ENCODE measurements at regions not wholly inside any gene's neighbourhood (a gene's known extent, or its start where the extent isn't known, plus 50 kb on each side); places are given as distances from the start of the nearest gene placed in this dataset.
A peak's percentile ranks its signal among the peaks of the same experiment; 100 is the strongest.

- no CpG with 5 or more reads among the region's 2 CpGs for WGBS (ENCODE audit: insufficient coverage)
- Histone ChIP-seq H3K4me1 (ENCODE audit: control insufficient read depth in 1 of 2, insufficient read depth in 2 of 2, low read length in 2 of 2) (peaks cover 27 to 36% of the 10 kb centered on the region in 2 donors), H3K4me3 (replicated peaks in 1 of 3; ENCODE audit: low read depth in 2 of 3, low read length in 3 of 3) (no peak overlapping the region), H4K20me1 (ENCODE audit: insufficient read depth, low read length) (no peaks in the 10 kb centered on the region), H3K27ac (ENCODE audit: low read depth in 1 of 2, low read length in 2 of 2) (no peak overlapping the region), H3K4me2 (replicated peaks; ENCODE audit: extremely low read depth, low read length, poor library complexity, severe bottlenecking) (no peak overlapping the region), H3K9me3 (replicated peaks in 1 of 2; ENCODE audit: control insufficient read depth in 1 of 2, insufficient read depth in 1 of 2, low read length in 2 of 2) (no peaks in the 10 kb centered on the region), H3K36me3 (replicated peaks in 1 of 2; ENCODE audit: control insufficient read depth in 1 of 2, insufficient read depth in 2 of 2, low read length in 2 of 2) (no peaks in the 10 kb centered on the region), H3K79me2 (ENCODE audit: insufficient read depth, low read length) (no peaks in the 10 kb centered on the region), H2AFZ (ENCODE audit: insufficient read depth, low read depth, low read length, poor library complexity, severe bottlenecking) (no peak overlapping the region), H3K27me3 (ENCODE audit: control insufficient read depth in 2 of 2, insufficient read depth in 2 of 2, low read length in 2 of 2) (no peaks in the 10 kb centered on the region), H3K9ac (ENCODE audit: insufficient read depth, low read length, poor library complexity, severe bottlenecking) (no peak overlapping the region)
- DNase-seq = no peak
- no peaks in the 10 kb centered on the region for H3K36me3 Mint-ChIP-seq
- TF ChIP-seq CTCF (IDR thresholded peaks at IDR 0.05) = no peak
- H3K27me3 Mint-ChIP-seq (ENCODE audit: low read depth in 3 of 3) = peaks cover 2 to 14% (median 6%) of the 10 kb centered on the region in 3 donors
- no peak overlapping the region for H3K4me3 Mint-ChIP-seq
- H3K4me1 Mint-ChIP-seq = peaks cover 48% of the 10 kb centered on the region
- intact Hi-C loops (cut with micrococcal nuclease) = no loop called here
- H3K27ac Mint-ChIP-seq = no peak overlapping the region
- peaks cover 0 to 3% (median 0%) of the 10 kb centered on the region in 7 donors for H3K9me3 Mint-ChIP-seq
These were observed 145.6 kb upstream of the THBS1 start for GRCh38 chr15:39435244-39435643.

- Histone ChIP-seq H4K20me1 (ENCODE audit: insufficient read depth, low read length) (no peaks in the 10 kb centered on the region), H2AFZ (ENCODE audit: insufficient read depth, low read depth, low read length, poor library complexity, severe bottlenecking) (no peak overlapping the region), H3K9ac (ENCODE audit: insufficient read depth, low read length, poor library complexity, severe bottlenecking) (no peak overlapping the region), H3K27me3 (ENCODE audit: control insufficient read depth in 2 of 2, insufficient read depth in 2 of 2, low read length in 2 of 2) (no peaks in the 10 kb centered on the region), H3K4me3 (replicated peaks in 1 of 3; ENCODE audit: low read depth in 2 of 3, low read length in 3 of 3) (no peak overlapping the region), H3K4me2 (replicated peaks; ENCODE audit: extremely low read depth, low read length, poor library complexity, severe bottlenecking) (no peak overlapping the region), H3K36me3 (replicated peaks in 1 of 2; ENCODE audit: control insufficient read depth in 1 of 2, insufficient read depth in 2 of 2, low read length in 2 of 2) (no peaks in the 10 kb centered on the region), H3K9me3 (replicated peaks in 1 of 2; ENCODE audit: control insufficient read depth in 1 of 2, insufficient read depth in 1 of 2, low read length in 2 of 2) (no peaks in the 10 kb centered on the region), H3K4me1 (ENCODE audit: control insufficient read depth in 1 of 2, insufficient read depth in 2 of 2, low read length in 2 of 2) (peaks cover 6 to 9% of the 10 kb centered on the region in 2 donors), H3K27ac (ENCODE audit: low read depth in 1 of 2, low read length in 2 of 2) (no peak overlapping the region), H3K79me2 (ENCODE audit: insufficient read depth, low read length) (no peaks in the 10 kb centered on the region)
- H3K36me3 Mint-ChIP-seq = no peaks in the 10 kb centered on the region
- WGBS (ENCODE audit: insufficient coverage) = 50% methylated on average over 2 of the region's 5 CpGs
- H3K9me3 Mint-ChIP-seq = peaks cover 0 to 3% (median 0%) of the 10 kb centered on the region in 7 donors
- peaks cover 26% of the 10 kb centered on the region for H3K4me1 Mint-ChIP-seq
- no peak for TF ChIP-seq CTCF (IDR thresholded peaks at IDR 0.05)
- no peak for DNase-seq
- H3K4me3 Mint-ChIP-seq = peak overlapping the region in 1 of 2 donors; percentile 28
- H3K27me3 Mint-ChIP-seq (ENCODE audit: low read depth in 3 of 3) = peaks cover 0 to 14% (median 6%) of the 10 kb centered on the region in 3 donors
- peak overlapping the region in 1 of 7 donors; percentile 13 for H3K27ac Mint-ChIP-seq
- intact Hi-C loops (cut with micrococcal nuclease) = no loop called here
These were observed 142.6 kb upstream of the THBS1 start for GRCh38 chr15:39438260-39438659.
